ENCODE measurements at regions not wholly inside any gene's neighbourhood (a gene's known extent, or its start where the extent isn't known, plus 50 kb on each side); places are given as distances from the start of the nearest gene placed in this dataset.
"Not testable (repeated sequence)": the region's sequence is repeated elsewhere in the genome, so short reads cannot be mapped to it uniquely, and the experiment has no call there.

DNA sequence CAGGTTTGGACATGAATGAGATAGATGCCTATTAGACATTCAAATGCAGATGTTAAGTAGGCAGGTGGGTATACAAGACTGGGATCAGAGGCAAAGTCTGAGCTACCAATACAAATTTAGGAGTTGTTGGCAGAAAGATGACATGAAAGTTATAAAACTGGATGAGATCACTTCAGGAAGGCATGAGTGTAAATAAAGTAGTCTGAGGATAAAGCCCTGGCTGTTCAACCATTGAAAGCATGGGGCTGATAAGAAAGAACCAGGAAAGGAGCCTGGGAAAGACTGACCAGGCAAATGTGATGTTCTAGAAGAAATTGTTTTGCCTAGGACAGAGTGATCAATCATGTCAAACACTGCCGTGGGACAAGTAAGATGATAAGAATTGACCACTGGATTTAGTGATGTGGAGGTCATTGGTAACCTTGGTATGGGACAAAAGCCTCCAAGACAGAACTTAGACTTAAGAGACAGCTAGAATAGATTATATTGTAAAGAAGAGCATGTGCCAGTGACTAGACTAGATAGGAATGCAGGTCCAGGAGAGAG is 98.5 kb downstream of the EHF start:
- H3K4me3 ChIP-seq (ENCODE audit: low read depth, low read length): no peak overlapping the region
- TF ChIP-seq, protein P1, sequence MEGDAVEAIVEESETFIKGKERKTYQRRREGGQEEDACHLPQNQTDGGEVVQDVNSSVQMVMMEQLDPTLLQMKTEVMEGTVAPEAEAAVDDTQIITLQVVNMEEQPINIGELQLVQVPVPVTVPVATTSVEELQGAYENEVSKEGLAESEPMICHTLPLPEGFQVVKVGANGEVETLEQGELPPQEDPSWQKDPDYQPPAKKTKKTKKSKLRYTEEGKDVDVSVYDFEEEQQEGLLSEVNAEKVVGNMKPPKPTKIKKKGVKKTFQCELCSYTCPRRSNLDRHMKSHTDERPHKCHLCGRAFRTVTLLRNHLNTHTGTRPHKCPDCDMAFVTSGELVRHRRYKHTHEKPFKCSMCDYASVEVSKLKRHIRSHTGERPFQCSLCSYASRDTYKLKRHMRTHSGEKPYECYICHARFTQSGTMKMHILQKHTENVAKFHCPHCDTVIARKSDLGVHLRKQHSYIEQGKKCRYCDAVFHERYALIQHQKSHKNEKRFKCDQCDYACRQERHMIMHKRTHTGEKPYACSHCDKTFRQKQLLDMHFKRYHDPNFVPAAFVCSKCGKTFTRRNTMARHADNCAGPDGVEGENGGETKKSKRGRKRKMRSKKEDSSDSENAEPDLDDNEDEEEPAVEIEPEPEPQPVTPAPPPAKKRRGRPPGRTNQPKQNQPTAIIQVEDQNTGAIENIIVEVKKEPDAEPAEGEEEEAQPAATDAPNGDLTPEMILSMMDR (IDR thresholded peaks at IDR 0.05; ENCODE audit: insufficient read depth, low read depth, low read length, missing control alignments): no peak
- DNase-seq (ENCODE audit: low read depth): no peak

DNA sequence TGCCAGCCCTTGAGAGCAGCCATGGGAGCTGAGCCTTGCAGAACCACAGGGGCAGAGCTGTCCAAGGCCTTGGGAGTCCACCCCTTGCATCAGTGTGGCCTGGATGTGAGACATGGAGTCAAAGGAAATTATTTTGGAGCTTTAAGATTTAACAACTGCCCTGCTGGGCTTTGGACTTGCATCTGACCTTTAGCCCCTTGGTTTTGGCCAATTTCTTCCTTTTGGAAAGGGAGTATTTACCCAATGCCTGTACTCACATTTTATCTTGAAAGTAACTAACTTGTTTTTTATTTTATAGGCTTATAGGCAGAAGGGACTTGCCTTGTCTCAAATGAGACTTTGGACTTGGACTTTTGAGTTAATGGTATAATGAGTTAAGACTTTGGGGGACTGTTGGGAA is 92.7 kb downstream of the EHF start:
- not testable (repeated sequence) for DNase-seq (ENCODE audit: low read depth); H3K4me3 ChIP-seq (ENCODE audit: low read depth, low read length)
